ENCODE measurements at regions not wholly inside any gene's neighbourhood (a gene's known extent, or its start where the extent isn't known, plus 50 kb on each side); places are given as distances from the start of the nearest gene placed in this dataset.

DNA sequence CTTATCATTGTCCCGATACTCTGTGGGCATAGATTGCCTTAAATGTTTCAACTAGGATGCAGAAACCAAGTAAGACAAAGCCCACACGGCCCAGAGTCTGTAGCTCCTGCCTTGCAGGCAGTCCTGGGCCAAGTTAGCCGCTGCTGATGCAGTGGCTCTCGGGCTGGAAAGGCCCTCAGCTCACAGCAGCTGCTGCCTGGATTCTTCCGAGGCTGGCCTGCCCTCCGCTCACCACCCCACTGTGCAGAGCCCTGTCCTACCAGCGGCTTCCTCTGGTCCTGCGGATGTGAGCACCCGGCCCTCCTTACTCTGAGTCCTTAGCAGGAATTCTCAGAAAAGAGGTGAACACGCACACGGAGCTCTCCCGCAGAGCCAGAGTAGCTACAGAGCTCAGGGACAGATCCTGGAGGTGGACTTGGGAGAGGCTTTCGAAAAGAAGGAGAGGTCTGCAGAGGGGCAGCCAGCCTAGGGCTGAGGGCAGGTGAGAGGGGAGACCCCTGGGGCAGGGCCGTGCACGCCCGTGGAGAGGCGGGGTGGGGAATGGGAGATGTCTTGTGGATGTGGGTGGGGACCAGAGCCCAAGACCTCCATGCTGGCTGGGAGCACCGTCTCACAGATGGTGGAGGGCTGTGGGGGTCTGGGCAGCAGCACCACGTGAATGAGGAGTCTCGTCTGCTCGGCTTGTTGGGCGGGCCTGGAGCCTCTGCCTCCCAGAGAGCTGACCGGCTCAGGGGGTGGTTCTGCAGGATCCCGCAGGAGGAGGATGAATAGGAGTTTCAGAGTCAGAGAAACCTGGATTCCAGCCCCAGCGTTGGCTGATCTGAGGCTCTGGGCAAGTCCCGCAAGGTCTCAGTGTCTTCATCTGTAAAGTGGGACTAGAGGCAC, 117.4 kb upstream of the B3GAT1 start:
- DNase-seq (ENCODE audit: low read depth) = no peak

DNA sequence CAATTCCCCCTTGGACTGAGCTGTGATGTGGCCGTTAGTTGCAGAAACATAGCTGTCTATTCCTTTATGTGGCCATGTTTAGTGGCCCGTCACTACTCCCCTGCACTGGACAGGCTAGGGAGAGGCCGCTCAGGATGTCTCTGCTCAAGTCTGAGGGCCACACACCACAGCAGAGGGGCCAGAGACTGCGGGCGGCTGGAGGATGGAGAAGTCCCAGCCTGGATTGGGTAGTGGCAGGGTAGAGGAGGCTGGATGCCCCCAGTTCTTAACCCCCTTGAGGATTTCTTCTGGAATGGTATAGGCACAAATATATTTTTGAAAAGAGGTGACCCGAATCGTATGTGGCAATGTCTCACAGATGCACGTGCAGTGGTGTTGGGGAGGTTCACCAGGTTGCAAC, 116.4 kb upstream of the B3GAT1 start:
- DNase-seq (ENCODE audit: low read depth) = no peak

- no peak for DNase-seq (ENCODE audit: low read depth)
Measured at GRCh38 chr11:134527382-134528243, 115.6 kb upstream of the B3GAT1 start.

DNA sequence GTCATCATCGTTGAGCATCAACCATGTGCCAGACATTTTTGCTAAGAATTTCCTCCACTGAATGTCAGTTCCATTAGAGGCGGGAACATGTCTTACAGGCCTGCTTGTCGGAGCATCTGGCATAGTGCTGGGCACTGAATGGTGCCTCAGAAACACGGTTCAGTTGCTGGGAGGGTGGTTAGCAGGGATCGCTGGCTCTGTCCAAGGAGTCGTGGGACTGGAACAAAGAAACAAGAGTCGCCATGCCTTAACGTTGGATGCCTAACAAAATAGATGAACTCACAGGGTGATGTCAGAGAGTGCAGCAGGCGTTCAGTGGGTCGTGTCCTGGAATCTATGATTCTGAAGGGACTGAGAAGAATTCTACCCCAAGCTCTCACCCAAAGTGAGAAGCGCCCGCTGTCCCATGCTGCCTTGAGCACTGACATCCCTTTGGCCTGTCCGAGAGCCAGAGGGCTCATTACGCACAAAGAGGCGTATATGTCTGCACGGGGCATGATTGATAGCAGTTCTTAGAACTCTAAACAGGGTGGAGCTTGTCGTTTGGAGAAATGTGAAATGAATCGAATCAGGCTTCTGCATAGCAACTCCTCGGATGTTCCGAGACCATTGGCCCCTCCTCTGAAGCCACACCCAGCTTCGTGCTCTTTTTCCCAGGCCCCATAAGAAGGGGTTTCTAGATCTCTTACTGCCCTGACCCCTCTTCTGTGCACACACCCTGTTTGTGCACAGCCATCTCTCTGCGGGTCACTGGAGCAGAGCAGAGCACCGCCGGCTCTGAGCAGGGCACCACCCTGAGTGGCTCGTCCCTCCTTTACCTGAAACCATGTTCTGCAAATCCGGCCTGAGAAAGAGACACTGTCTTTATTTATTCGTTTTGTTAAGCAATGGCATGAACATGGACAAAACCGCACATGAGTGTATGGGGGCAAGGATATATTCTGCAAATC, 113.1 kb upstream of the B3GAT1 start:
- DNase-seq (ENCODE audit: low read depth) = no peak

- DNase-seq (ENCODE audit: low read depth) = no peak
Measured at GRCh38 chr11:134524201-134524600, 112.2 kb upstream of the B3GAT1 start.

GRCh38 chr11:134522782-134523570, 110.9 kb upstream of the B3GAT1 start:
- DNase-seq (ENCODE audit: low read depth) = no peak

DNA sequence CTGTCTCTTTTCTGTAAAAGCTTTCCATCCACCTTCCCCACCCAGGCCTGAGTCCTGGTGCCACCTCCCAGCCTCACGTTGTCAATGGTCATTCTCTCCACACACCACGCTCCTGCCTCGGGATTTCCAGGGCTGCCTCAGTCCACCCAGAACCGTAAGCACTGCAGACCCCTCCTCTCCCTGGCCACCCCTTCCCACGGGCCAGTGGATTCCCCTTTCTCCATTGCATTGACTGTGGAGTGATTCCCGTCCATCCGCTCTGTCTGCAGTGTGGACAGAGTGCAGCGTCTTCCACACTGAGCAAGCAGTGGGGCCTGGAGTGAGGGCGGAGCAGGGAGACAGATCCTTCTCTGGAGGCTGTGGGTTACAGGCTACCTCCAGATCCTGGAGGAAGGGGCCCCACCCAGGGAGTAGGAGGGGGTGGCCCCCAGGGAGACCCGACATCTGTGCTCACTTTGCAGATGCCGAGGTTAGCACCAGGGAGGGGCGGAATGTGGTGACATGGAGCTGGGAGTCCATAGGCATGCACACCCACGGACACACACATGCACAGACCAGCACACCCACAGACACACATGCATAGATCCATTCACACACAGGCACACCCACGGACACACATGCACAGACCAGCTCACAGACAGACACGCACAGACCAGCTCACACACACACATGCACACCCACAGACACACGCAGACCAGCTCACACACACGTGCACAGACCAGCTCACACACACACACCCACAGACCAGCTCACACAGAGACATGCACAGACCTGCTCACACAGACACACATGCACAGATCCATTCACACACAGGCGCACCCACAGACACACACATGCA, 109.6 kb upstream of the B3GAT1 start:
- DNase-seq (ENCODE audit: low read depth) = no peak

GRCh38 chr11:134521001-134521400, 109.0 kb upstream of the B3GAT1 start:
- DNase-seq (ENCODE audit: low read depth) = no peak

DNA sequence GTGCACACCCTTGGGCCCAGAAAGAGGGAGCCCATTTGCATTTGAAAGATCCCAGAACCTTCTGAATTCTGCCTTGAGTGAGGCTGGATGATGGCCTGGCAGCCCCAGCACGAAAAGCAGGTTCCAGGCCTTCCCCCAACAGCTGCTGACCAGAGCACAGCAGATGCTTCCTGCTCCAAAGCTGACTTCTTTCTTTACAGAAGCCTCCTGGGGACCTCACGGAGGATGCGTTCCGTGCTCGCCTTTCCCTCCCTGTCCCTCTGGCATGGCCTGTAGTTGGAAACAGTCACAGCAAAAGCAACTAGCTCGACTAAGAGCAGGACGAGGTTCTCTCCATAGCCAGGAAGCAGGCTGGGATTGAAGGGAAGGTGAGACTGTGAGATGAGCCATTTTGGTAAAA, 107.7 kb upstream of the B3GAT1 start:
- no peak for DNase-seq (ENCODE audit: low read depth)

- DNase-seq (ENCODE audit: low read depth) = no peak
Measured at GRCh38 chr11:134519390-134519750, 107.3 kb upstream of the B3GAT1 start.

GRCh38 chr11:134518616-134519389, 106.8 kb upstream of the B3GAT1 start:
- no peak for DNase-seq (ENCODE audit: low read depth)

GRCh38 chr11:134517621-134518293, 105.7 kb upstream of the B3GAT1 start:
- no peak for DNase-seq (ENCODE audit: low read depth)

DNA sequence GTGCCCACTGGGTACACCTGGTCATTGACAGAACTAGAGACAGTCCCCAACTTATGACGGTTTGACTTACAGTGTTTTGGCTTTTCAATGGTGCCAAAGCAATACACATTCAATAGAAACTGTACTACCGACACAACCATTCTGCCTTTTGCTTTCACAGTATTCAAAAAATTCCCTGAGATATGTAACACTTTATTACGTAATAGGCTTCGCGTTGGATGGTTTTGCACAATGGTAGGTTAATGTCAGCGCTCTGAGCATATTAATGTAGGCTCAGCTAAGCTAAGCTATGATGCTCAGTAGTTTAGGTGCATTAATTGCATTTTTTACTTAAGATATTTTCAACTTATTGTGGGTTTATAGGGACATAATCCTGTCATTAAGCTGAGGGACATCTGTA, 105.1 kb upstream of the B3GAT1 start:
- DNase-seq (ENCODE audit: low read depth) = no peak

GRCh38 chr11:134516529-134516928, 104.5 kb upstream of the B3GAT1 start:
- DNase-seq (ENCODE audit: low read depth) = no peak

DNA sequence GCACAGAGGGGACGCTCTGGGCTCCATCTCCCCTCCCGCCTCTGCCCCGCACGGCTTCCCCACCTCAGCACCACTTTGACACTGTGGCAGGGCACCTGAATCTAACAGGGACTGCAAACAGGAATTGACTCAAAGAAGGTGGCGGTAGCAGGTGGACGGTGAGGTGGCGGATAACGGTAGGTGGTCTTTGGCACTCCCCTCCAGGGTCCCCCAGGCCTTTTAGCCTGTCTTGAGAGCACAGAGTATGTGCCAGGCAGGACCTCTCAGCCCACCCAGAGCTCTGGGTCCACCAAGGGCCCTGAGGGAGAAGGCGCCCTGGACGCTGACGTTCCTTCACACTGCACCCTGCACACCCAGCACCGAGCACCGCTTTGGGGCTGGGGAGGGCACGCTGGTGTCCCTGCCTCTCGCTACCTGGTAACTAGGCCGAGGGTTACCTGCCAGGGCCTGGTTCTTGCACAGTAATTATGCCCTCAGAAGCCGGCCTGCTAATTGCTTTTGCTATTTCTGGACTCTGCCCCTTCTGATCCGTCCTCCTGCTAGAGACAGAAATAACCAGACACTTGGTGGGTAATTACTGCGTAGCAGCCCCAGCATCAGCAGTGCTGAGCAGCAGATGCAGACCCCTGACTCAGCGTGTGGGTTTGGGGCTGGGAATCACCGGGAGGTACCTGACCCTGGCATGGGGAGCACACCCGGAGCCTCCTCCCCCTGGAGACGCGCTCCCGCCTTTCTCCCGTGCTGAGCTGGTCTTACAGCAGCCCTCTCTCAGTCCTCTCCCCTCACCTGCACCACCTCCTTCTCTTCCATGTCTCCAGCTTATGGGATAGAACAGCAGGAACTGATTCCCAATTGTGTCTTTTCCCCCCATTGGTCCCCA, 103.3 kb upstream of the B3GAT1 start:
- no peak for DNase-seq (ENCODE audit: low read depth)

- DNase-seq (ENCODE audit: low read depth) = no peak
Measured at GRCh38 chr11:134514354-134514951, 102.4 kb upstream of the B3GAT1 start.

GRCh38 chr11:134513585-134514120, 101.6 kb upstream of the B3GAT1 start:
- DNase-seq (ENCODE audit: low read depth) = no peak

All from fibroblast of the conjunctiva (primary cell).